Transverse colon (tissue), 4 donors: ENCODE measurements at regions not wholly inside any gene's neighbourhood (a gene's known extent, or its start where the extent isn't known, plus 50 kb on each side); places are given as distances from the start of the nearest gene placed in this dataset.

Experiments
- CTCF ChIP-seq, 5 experiments: fragments of 200-600 bp in 3 of 5; fragments of 450-650 bp in 2 of 5; sonication (generic) in 3 of 5; IDR thresholded peaks; 1 replicate in 2 of 5; 2 replicates in 3 of 5; pipeline ENCODE4 v1.5.1; 2016 to 2017; ENCODE audit warnings: antibody characterized with exemption in 5 of 5, inconsistent platforms in 3 of 5, mild to moderate bottlenecking in 2 of 5, moderate library complexity in 1 of 5
- EP300 ChIP-seq: sonication (generic); formaldehyde crosslinking; IDR thresholded peaks from one replicate; pipeline ENCODE4 v1.6.1; 2017; ENCODE audit warnings: antibody characterized with exemption, low read depth
- POLR2A ChIP-seq: fragments of 450-650 bp; IDR thresholded peaks from one replicate; pipeline ENCODE4 v1.6.1; 2016; ENCODE audit warnings: antibody characterized with exemption, mild to moderate bottlenecking, moderate library complexity
- POLR2AphosphoS5 ChIP-seq, 3 donors: sonication (generic); formaldehyde crosslinking; IDR thresholded peaks; one replicate each; pipeline ENCODE4 v1.6.1; 2016; ENCODE audit warnings: antibody characterized with exemption in 3 of 3

DNA sequence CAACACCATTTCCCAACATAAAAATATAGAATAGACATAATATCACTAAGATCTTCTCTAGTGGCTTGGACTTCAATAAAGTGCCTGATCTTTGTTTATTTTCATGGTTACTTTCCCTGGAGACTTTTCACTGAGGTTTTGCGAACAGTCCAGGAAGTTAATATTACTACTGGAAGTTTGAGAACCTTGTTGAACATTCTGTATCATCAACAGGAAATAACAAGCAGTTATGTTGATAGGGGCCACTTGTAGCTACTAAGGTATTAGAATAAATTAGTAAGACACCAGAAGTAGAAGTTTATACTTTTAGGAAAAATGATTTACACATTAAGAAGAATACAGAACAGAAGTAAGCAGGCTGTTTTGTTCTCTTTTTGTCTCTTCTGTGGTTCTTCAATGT lies 180.2 kb downstream of the TFAP2B start:
- TF ChIP-seq CTCF (IDR thresholded peaks at IDR 0.05) (no peak), POLR2AphosphoS5 (IDR thresholded peaks at IDR 0.05) (no peak), POLR2A (no peak), EP300 (no peak)
